OCI-LY7 (cell line): ENCODE measurements at regions not wholly inside any gene's neighbourhood (a gene's known extent, or its start where the extent isn't known, plus 50 kb on each side); places are given as distances from the start of the nearest gene placed in this dataset.

Experiments
- BruUV-seq: library from RNA; stranded (reverse); fragments of 400-500 nt; replicated peaks from 2 replicates; lab custom pipeline; 2021; lab: Mats Ljungman, UMichigan
- CTCF ChIA-PET: fragments of 300-600 bp; sonication (Branson Sonifier 250); formaldehyde crosslinking; loops from one replicate; lab custom pipeline; 2022; ENCODE audit warnings: antibody characterized with exemption; ENCODE audit not compliant: unreplicated experiment; lab: Charles Lee
- POLR2A ChIA-PET: fragments of 300-600 bp; sonication (Branson Sonifier 250); formaldehyde crosslinking; loops from one replicate; lab custom pipeline; 2022; ENCODE audit warnings: antibody characterized with exemption; lab: Charles Lee
- DNase-seq: peaks from one replicate; pipeline ENCODE4 v3.0.0-alpha.2; 2015; ENCODE audit warnings: low spot score
- H2AFZ ChIP-seq: fragments of 200-600 bp; sonication (generic), shearing (Covaris generic); 2 replicates; pipeline ENCODE4 v1.6.1; 2014; ENCODE audit warnings: mild to moderate bottlenecking, antibody characterized with exemption, low read length, moderate library complexity
- H3K27ac ChIP-seq: fragments of 200-600 bp; sonication (generic); 2 replicates; pipeline ENCODE4 v1.5.1; 2014; ENCODE audit warnings: mixed run types, low read depth, mild to moderate bottlenecking, moderate library complexity, low read length, inconsistent platforms; ENCODE audit not compliant: poor library complexity, severe bottlenecking
- H3K36me3 ChIP-seq: fragments of 200-600 bp; sonication (generic); 2 replicates; pipeline ENCODE4 v1.6.1; 2014; ENCODE audit warnings: mild to moderate bottlenecking, antibody characterized with exemption, low read length, moderate library complexity, mixed read lengths; ENCODE audit not compliant: insufficient read depth
- H3K4me1 ChIP-seq: fragments of 200-600 bp; sonication (generic); 2 replicates; pipeline ENCODE4 v1.5.1; 2014; ENCODE audit warnings: mild to moderate bottlenecking, low read length; ENCODE audit not compliant: insufficient read depth, poor library complexity, severe bottlenecking
- H3K4me2 ChIP-seq: fragments of 200-600 bp; sonication (generic); 2 replicates; pipeline ENCODE4 v1.6.1; 2014; ENCODE audit warnings: mild to moderate bottlenecking, low read length
- H3K4me3 ChIP-seq: fragments of 200-600 bp; sonication (generic); 2 replicates; pipeline ENCODE4 v1.5.1; 2014; ENCODE audit warnings: mild to moderate bottlenecking, low read depth, low read length; ENCODE audit not compliant: poor library complexity, severe bottlenecking
- H3K79me2 ChIP-seq: fragments of 200-600 bp; sonication (generic); 2 replicates; pipeline ENCODE4 v1.6.1; 2016; ENCODE audit warnings: low read depth, mild to moderate bottlenecking, low read length, moderate library complexity, mixed read lengths; ENCODE audit not compliant: insufficient read depth
- H3K9me2 ChIP-seq: fragments of 200-600 bp; sonication (generic); 2 replicates; pipeline ENCODE4 v1.6.1; 2016; ENCODE audit warnings: mild to moderate bottlenecking, low read length, mixed read lengths; ENCODE audit not compliant: insufficient read depth
- H3K9me3 ChIP-seq: fragments of 200-600 bp; sonication (generic); 2 replicates; pipeline ENCODE4 v1.6.1; 2014; ENCODE audit warnings: mild to moderate bottlenecking, mixed run types, low read length, mixed read lengths
- H4K20me1 ChIP-seq: fragments of 200-600 bp; sonication (generic); 2 replicates; pipeline ENCODE4 v1.6.1; 2014; ENCODE audit warnings: mild to moderate bottlenecking, antibody characterized with exemption, low read length, moderate library complexity, mixed read lengths; ENCODE audit not compliant: insufficient read depth
- EZH2phosphoT487 ChIP-seq: fragments of 200-600 bp; sonication (generic); IDR thresholded peaks from 2 replicates; pipeline ENCODE4 v1.6.1; 2018; ENCODE audit warnings: low read depth, borderline replicate concordance, mild to moderate bottlenecking, mixed run types, antibody characterized with exemption, low read length, moderate library complexity, mixed read lengths
- intact Hi-C: fragments of 100-400 bp; cut with micrococcal nuclease; formaldehyde crosslinking; loops from one replicate; pipeline ENCODE4 v1.10.0; 2022; ENCODE audit not compliant: unreplicated experiment
- TF ChIP-seq, protein P1 (sequence below): fragments of 200-600 bp; sonication (generic); conservative IDR thresholded peaks from 2 replicates; pipeline ENCODE4 v1.5.1; 2014; ENCODE audit warnings: mild to moderate bottlenecking, antibody characterized with exemption, low read length, moderate library complexity, mixed read lengths

DNA sequence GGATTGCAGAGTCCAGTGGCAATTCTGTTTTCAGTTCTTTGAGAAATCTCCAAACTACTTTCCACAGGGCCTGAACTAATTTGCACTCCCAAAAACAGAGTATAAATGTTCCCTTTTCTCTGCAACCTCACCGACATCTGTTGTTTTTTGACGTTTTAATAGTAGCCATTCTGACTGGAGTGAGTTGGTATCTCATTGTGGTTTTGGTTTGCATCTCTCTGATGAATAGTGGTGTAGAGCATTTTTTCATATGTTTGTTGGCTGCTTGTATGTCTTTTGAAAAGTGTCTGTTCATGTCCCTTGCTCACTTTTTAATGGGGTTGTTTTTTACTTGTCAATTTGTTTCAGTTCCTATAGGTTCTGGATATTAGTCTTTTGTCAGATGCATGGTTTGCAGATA is 72.6 kb downstream of the PALM2AKAP2 start:
- H3K36me3 ChIP-seq = no peaks in the 10 kb centered on the region

GRCh38 chr9:109855540-109855939 is 75.5 kb downstream of the PALM2AKAP2 start:
- no TSS peak for BruUV-seq
- H3K36me3 ChIP-seq = no peaks in the 10 kb centered on the region
- H4K20me1 ChIP-seq = no peaks in the 10 kb centered on the region
- ChIA-PET POLR2A (no interaction called here), CTCF (no interaction called here)
- no peak for DNase-seq
- TF ChIP-seq, protein P1, sequence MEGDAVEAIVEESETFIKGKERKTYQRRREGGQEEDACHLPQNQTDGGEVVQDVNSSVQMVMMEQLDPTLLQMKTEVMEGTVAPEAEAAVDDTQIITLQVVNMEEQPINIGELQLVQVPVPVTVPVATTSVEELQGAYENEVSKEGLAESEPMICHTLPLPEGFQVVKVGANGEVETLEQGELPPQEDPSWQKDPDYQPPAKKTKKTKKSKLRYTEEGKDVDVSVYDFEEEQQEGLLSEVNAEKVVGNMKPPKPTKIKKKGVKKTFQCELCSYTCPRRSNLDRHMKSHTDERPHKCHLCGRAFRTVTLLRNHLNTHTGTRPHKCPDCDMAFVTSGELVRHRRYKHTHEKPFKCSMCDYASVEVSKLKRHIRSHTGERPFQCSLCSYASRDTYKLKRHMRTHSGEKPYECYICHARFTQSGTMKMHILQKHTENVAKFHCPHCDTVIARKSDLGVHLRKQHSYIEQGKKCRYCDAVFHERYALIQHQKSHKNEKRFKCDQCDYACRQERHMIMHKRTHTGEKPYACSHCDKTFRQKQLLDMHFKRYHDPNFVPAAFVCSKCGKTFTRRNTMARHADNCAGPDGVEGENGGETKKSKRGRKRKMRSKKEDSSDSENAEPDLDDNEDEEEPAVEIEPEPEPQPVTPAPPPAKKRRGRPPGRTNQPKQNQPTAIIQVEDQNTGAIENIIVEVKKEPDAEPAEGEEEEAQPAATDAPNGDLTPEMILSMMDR = no peak
- TF ChIP-seq EZH2phosphoT487 = no peak
- H3K4me2 ChIP-seq = no peak overlapping the region
- no peaks in the 10 kb centered on the region for H3K9me2 ChIP-seq
- no peak overlapping the region for H2AFZ ChIP-seq
- intact Hi-C loops = no loop called here
- H3K79me2 ChIP-seq = no peaks in the 10 kb centered on the region
- H3K9me3 ChIP-seq = no peaks in the 10 kb centered on the region
- H3K4me1 ChIP-seq = no peaks in the 10 kb centered on the region
- H3K4me3 ChIP-seq = no peak overlapping the region
- H3K27ac ChIP-seq = no peak overlapping the region

More for the DNA sequence above, 72.6 kb downstream of the PALM2AKAP2 start:
- DNase-seq = no peak
- no peaks in the 10 kb centered on the region for H3K9me2 ChIP-seq
- H3K4me2 ChIP-seq = no peak overlapping the region
- no peaks in the 10 kb centered on the region for H3K79me2 ChIP-seq
- ChIA-PET CTCF (no interaction called here), POLR2A (no interaction called here)
- no TSS peak for BruUV-seq
- no peaks in the 10 kb centered on the region for H4K20me1 ChIP-seq
- no peak overlapping the region for H3K4me3 ChIP-seq
- H3K27ac ChIP-seq = no peak overlapping the region
- intact Hi-C loops = no loop called here
- TF ChIP-seq, protein P1 = no peak
- TF ChIP-seq EZH2phosphoT487 = no peak
- no peaks in the 10 kb centered on the region for H3K4me1 ChIP-seq
- H3K9me3 ChIP-seq = no peaks in the 10 kb centered on the region
- H2AFZ ChIP-seq = no peak overlapping the region

- Histone ChIP-seq H3K4me1 (no peaks in the 10 kb centered on the region), H3K4me2 (no peak overlapping the region), H3K36me3 (no peaks in the 10 kb centered on the region), H3K4me3 (no peak overlapping the region), H3K9me2 (no peaks in the 10 kb centered on the region), H3K79me2 (no peaks in the 10 kb centered on the region), H4K20me1 (no peaks in the 10 kb centered on the region), H3K9me3 (no peaks in the 10 kb centered on the region), H2AFZ (no peak overlapping the region), H3K27ac (no peak overlapping the region)
- intact Hi-C loops = no loop called here
- ChIA-PET CTCF (no interaction called here), POLR2A (no interaction called here)
- BruUV-seq = no TSS peak
- no peak for TF ChIP-seq EZH2phosphoT487
- TF ChIP-seq, protein P1 = no peak
- no peak for DNase-seq
These were observed 76.8 kb downstream of the PALM2AKAP2 start for GRCh38 chr9:109856785-109857184.
